MM.1S (cell line): ENCODE measurements at regions not wholly inside any gene's neighbourhood (a gene's known extent, or its start where the extent isn't known, plus 50 kb on each side); places are given as distances from the start of the nearest gene placed in this dataset.
A peak's percentile ranks its signal among the peaks of the same experiment; 100 is the strongest.
"Not testable (repeated sequence)": the region's sequence is repeated elsewhere in the genome, so short reads cannot be mapped to it uniquely, and the experiment has no call there.

Experiments
- DNase-seq: peaks from one replicate; pipeline ENCODE4 v3.0.0-alpha.2; 2015
- H2AFZ ChIP-seq: fragments of 300-600 bp; sonication (generic); 2 replicates; pipeline ENCODE4 v1.6.0; 2016; ENCODE audit warnings: antibody characterized with exemption, low read length
- H3F3A ChIP-seq: fragments of 300-600 bp; sonication (generic); 2 replicates; pipeline ENCODE4 v1.6.1; 2016; ENCODE audit warnings: mild to moderate bottlenecking, antibody characterized with exemption, low read length, moderate library complexity, mixed read lengths; ENCODE audit not compliant: insufficient read depth
- H3K27ac ChIP-seq: fragments of 300-600 bp; sonication (generic); 2 replicates; pipeline ENCODE4 v1.5.1; 2016; ENCODE audit warnings: mild to moderate bottlenecking, low read length
- H3K27me3 ChIP-seq: fragments of 300-600 bp; sonication (generic); replicated peaks from 2 replicates; pipeline ENCODE4 v1.6.0; 2016; ENCODE audit warnings: low read length; ENCODE audit not compliant: insufficient read depth
- H3K36me3 ChIP-seq: fragments of 300-600 bp; sonication (generic); replicated peaks from 2 replicates; pipeline ENCODE4 v1.6.1; 2016; ENCODE audit warnings: mild to moderate bottlenecking, low read length, mixed read lengths; ENCODE audit not compliant: insufficient read depth
- H3K4me1 ChIP-seq: fragments of 300-600 bp; sonication (generic); 2 replicates; pipeline ENCODE4 v1.6.1; 2016; ENCODE audit warnings: low read length, mixed read lengths
- H3K4me2 ChIP-seq: fragments of 300-600 bp; sonication (generic); 2 replicates; pipeline ENCODE4 v1.6.0; 2016; ENCODE audit warnings: low read depth, low read length
- H3K4me3 ChIP-seq: fragments of 300-600 bp; sonication (generic); 2 replicates; pipeline ENCODE4 v1.5.1; 2016; ENCODE audit warnings: low read length, mixed read lengths
- H3K79me2 ChIP-seq: fragments of 300-600 bp; sonication (generic); 2 replicates; pipeline ENCODE4 v1.6.1; 2016; ENCODE audit warnings: mixed run types, low read length, mixed read lengths
- H3K9ac ChIP-seq: fragments of 300-600 bp; sonication (generic); 2 replicates; pipeline ENCODE4 v1.6.1; 2016; ENCODE audit warnings: low read length, mixed read lengths
- H3K9me2 ChIP-seq: fragments of 300-600 bp; sonication (generic); replicated peaks from 2 replicates; pipeline ENCODE4 v1.6.1; 2016; ENCODE audit warnings: mild to moderate bottlenecking, low read length, mixed read lengths; ENCODE audit not compliant: insufficient read depth
- H3K9me3 ChIP-seq: fragments of 300-600 bp; sonication (generic); replicated peaks from 2 replicates; pipeline ENCODE4 v1.6.1; 2016; ENCODE audit warnings: mild to moderate bottlenecking, low read length, mixed read lengths; ENCODE audit not compliant: insufficient read depth
- H4K20me1 ChIP-seq: fragments of 300-600 bp; sonication (generic); 2 replicates; pipeline ENCODE4 v1.6.1; 2016; ENCODE audit warnings: mild to moderate bottlenecking, low read length, moderate library complexity, mixed read lengths; ENCODE audit not compliant: insufficient read depth
- EZH2 ChIP-seq: fragments of 300-600 bp; sonication (generic); optimal IDR thresholded peaks from 2 replicates; pipeline ENCODE3; 2017; ENCODE audit warnings: low read depth, mild to moderate bottlenecking, antibody characterized with exemption, low read length, mixed read lengths
- EZH2phosphoT487 ChIP-seq: fragments of 300-600 bp; sonication (generic); IDR thresholded peaks from 2 replicates; pipeline ENCODE4 v1.6.1; 2018; ENCODE audit warnings: antibody characterized with exemption, low read length
- TF ChIP-seq, protein P1 (sequence below): fragments of 300-600 bp; sonication (generic); IDR thresholded peaks from 2 replicates; pipeline ENCODE4 v1.5.1; 2016; ENCODE audit warnings: antibody characterized with exemption, low read length, mixed read lengths

DNA sequence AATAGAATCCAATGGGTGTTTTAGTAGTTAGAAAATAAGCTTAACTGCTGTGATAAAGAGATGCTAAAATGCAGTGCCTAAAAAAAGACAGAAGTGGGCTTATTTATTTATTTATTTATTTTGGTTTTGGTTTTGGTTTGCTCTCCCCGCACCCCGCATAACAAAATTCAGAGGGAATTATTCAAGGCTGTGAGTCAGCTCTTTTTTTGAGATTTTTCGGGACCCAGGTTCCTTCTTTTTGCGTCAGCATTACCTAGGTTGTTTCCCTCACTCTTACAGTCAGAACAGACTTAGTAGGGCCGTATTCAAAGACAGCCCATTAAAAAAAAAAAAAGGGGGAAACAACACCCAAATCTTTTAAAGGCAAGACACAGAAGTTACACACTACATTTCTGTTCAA, 1495.5 kb upstream of the ADGRL3 start:
- Histone ChIP-seq H3K27me3 (no peaks in the 10 kb centered on the region), H3K4me1 (no peaks in the 10 kb centered on the region), H3K4me3 (peak overlapping the region; percentile 64), H3K9ac (peak overlapping the region; percentile 54; the same call in 1 of the 2 replicates), H3K79me2 (no peaks in the 10 kb centered on the region), H4K20me1 (no peaks in the 10 kb centered on the region), H3K4me2 (peak overlapping the region; percentile 74), H3F3A (no peaks in the 10 kb centered on the region), H3K9me3 (no peaks in the 10 kb centered on the region), H2AFZ (peak overlapping the region; percentile 94), H3K36me3 (no peaks in the 10 kb centered on the region), H3K9me2 (no peaks in the 10 kb centered on the region), H3K27ac (peak overlapping the region; percentile 54; the same call in 1 of the 2 replicates)
- peak; percentile 55 for DNase-seq
- TF ChIP-seq EZH2phosphoT487 (no peak), EZH2 (no peak)
- TF ChIP-seq, protein P1, sequence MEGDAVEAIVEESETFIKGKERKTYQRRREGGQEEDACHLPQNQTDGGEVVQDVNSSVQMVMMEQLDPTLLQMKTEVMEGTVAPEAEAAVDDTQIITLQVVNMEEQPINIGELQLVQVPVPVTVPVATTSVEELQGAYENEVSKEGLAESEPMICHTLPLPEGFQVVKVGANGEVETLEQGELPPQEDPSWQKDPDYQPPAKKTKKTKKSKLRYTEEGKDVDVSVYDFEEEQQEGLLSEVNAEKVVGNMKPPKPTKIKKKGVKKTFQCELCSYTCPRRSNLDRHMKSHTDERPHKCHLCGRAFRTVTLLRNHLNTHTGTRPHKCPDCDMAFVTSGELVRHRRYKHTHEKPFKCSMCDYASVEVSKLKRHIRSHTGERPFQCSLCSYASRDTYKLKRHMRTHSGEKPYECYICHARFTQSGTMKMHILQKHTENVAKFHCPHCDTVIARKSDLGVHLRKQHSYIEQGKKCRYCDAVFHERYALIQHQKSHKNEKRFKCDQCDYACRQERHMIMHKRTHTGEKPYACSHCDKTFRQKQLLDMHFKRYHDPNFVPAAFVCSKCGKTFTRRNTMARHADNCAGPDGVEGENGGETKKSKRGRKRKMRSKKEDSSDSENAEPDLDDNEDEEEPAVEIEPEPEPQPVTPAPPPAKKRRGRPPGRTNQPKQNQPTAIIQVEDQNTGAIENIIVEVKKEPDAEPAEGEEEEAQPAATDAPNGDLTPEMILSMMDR, result no peak

GRCh38 chr4:59712470-59712869, 1487.7 kb upstream of the ADGRL3 start:
- no peak overlapping the region for H3K4me3 ChIP-seq
- H3K4me1 ChIP-seq, result no peaks in the 10 kb centered on the region
- no peaks in the 10 kb centered on the region for H3K79me2 ChIP-seq
- no peak overlapping the region for H3K27ac ChIP-seq
- no peak for DNase-seq
- H3K9ac ChIP-seq, result no peak overlapping the region
- TF ChIP-seq EZH2phosphoT487, result no peak
- TF ChIP-seq, protein P1, result no peak
- TF ChIP-seq EZH2, result no peak
- H3K9me3 ChIP-seq, result no peaks in the 10 kb centered on the region
- no peaks in the 10 kb centered on the region for H3K27me3 ChIP-seq
- H3F3A ChIP-seq, result no peaks in the 10 kb centered on the region
- no peaks in the 10 kb centered on the region for H3K36me3 ChIP-seq
- no peak overlapping the region for H2AFZ ChIP-seq
- no peak overlapping the region for H3K4me2 ChIP-seq
- no peaks in the 10 kb centered on the region for H3K9me2 ChIP-seq
- no peaks in the 10 kb centered on the region for H4K20me1 ChIP-seq

GRCh38 chr4:59724286-59724685, 1475.8 kb upstream of the ADGRL3 start:
- not testable (repeated sequence) for H3F3A ChIP-seq, H3K27ac ChIP-seq, H2AFZ ChIP-seq, H3K36me3 ChIP-seq, H3K27me3 ChIP-seq, DNase-seq, H3K4me1 ChIP-seq, H3K4me3 ChIP-seq, H3K79me2 ChIP-seq, H3K4me2 ChIP-seq, H3K9ac ChIP-seq, H3K9me2 ChIP-seq, H3K9me3 ChIP-seq, H4K20me1 ChIP-seq

DNA sequence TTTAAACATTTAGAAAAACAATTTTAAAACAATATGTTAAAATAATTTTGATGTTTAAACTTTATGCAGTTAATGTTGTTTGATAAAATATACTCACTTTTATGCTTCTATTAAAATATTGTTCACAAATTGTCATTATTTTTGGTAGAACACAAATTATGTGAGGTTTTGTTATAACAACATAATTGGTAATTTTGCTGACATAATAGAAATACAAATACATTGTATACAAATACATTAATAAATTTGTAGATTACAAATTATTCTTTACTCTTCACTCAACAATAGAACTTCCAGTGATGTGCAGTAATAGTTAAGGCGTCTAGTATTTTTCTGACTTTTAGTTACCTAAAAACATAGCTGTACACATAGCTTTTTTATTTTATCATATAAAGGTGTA, 1472.4 kb upstream of the ADGRL3 start:
- Histone ChIP-seq H3K9me3 (no peaks in the 10 kb centered on the region), H3K4me2 (no peak overlapping the region), H3K4me1 (no peaks in the 10 kb centered on the region), H3K79me2 (no peaks in the 10 kb centered on the region), H4K20me1 (no peaks in the 10 kb centered on the region), H3K4me3 (no peak overlapping the region), H3K27me3 (no peaks in the 10 kb centered on the region), H3F3A (no peaks in the 10 kb centered on the region), H2AFZ (no peak overlapping the region), H3K36me3 (no peaks in the 10 kb centered on the region), H3K9me2 (no peaks in the 10 kb centered on the region), H3K9ac (no peak overlapping the region), H3K27ac (no peak overlapping the region)
- TF ChIP-seq, protein P1, result no peak
- TF ChIP-seq EZH2phosphoT487 (no peak), EZH2 (no peak)
- DNase-seq, result no peak
